Fibroblast of skin of right biceps (primary cell): ENCODE measurements at regions not wholly inside any gene's neighbourhood (a gene's known extent, or its start where the extent isn't known, plus 50 kb on each side); places are given as distances from the start of the nearest gene placed in this dataset.

Experiments
- DNase-seq: peaks from one replicate; pipeline ENCODE4 v3.0.0-alpha.2; 2013

DNA sequence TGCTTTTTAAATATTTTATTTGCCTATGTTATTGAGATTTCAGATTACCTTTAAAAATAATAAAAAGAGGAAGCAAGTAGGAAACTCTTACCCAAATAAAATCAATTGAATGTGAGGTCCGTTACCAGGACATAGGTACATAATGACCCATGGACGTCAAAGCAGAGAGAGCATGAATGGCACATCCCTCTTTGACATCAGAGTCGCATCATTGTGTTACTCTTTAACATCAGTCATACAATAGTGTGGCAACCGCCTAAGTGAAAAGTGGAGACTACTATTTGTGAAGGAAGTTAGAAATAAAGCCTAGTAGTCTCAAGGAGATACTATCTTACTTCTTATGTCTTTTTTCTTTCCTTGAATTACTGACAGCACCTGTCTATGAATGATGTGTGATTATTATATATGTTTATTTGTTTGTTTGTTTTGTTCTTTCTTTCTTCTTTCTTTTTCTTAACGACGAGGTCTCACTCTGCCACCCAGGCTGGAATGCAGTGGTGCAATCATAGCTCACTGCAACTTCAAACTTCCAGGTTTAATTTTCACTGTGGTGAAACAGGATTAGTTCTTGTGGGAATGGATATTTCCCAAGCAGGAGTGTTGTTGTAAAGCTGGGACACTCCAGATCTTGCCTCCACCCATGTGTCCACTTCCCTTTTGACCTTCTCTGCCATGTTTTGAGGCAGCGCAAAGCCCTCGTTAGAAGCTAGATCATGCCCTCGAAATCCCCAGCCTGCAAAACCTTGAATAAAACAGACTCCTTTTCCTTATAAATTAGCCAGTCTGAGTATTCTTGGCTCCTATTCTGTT, 407.2 kb upstream of the NETO1 start:
- DNase-seq = no peak

- no peak for DNase-seq
These were observed 403.3 kb upstream of the NETO1 start for GRCh38 chr18:73270920-73271634.

DNA sequence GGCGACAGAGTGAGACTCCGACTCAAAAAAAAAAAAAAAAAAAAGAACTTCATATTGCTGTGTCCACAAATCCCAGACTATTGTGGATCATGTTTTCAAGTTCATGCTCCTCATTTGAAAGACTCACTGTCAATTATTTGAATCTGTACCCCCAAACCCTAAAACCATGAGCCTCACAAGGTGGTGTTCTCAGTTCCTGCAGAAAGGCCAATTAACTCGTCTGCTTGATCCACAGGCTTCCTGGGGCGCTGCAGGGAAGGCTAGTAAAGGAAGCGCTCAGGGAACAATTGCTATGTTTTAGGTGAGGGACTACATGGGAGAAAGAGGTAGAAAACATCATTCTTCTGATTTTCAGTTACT, 396.8 kb upstream of the NETO1 start:
- no peak for DNase-seq

GRCh38 chr18:73261923-73262322, 394.1 kb upstream of the NETO1 start:
- no peak for DNase-seq

DNA sequence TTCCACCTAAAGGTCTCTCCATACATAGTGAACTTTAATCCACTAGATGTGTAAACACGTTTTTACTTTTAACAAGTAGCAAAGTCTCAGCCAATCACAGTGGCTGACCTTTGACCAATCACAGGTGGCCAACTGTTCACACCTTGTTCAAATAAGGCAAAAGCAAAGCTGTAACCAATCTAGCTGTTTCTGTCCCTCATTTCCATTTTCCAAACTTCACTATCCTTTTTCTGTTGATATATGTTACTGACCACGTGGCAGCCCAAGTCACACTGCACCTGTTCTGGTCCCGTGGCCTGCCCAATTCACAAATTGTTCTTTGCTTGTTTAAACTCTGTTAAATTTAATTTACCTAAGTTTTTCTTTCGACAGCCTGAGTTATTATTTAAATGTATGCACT, 393.5 kb upstream of the NETO1 start:
- no peak for DNase-seq

- DNase-seq = no peak
These were observed 390.7 kb upstream of the NETO1 start for GRCh38 chr18:73258375-73259087.

GRCh38 chr18:73254564-73254963, 386.8 kb upstream of the NETO1 start:
- no peak for DNase-seq

GRCh38 chr18:73249030-73249429, 381.2 kb upstream of the NETO1 start:
- DNase-seq = no peak

DNA sequence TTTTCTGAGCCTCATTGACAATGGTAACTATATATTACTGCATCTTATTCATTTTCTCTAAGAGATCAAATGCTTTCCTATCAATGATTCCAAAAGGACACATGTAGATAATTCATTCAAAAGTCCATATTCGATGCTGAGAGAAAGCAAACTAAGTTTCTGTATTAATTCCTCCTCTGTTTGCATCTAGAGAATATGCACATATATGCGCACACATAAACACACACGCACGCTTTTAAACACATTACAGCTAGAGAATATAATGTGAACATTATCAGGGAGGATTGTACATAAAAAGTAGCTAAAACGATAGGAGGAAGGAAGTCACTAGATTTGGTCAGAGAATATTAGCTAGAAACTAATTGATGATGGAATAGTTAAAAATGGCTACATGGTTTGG, 379.0 kb upstream of the NETO1 start:
- no peak for DNase-seq

- DNase-seq = no peak
These were observed 377.6 kb upstream of the NETO1 start for GRCh38 chr18:73245345-73245744.

DNA sequence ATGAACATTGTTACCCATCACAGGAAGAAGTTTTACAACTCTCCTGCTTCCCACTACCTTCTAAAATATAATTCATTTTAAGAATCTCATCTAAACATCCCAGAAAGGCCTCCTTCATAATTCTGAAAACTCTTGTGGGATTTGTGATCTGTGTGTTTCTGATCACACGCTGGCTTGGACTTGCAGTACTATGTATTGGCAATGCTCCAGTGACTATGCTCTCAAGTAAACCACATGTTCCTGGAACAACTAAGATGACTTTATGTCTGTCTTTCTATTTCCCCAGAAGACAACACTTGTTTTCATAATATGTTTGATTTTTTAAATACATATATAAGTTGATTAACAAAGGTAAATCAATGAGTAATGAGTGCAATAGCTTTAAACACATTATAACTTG, 376.6 kb upstream of the NETO1 start:
- peak; percentile 7 for DNase-seq

DNA sequence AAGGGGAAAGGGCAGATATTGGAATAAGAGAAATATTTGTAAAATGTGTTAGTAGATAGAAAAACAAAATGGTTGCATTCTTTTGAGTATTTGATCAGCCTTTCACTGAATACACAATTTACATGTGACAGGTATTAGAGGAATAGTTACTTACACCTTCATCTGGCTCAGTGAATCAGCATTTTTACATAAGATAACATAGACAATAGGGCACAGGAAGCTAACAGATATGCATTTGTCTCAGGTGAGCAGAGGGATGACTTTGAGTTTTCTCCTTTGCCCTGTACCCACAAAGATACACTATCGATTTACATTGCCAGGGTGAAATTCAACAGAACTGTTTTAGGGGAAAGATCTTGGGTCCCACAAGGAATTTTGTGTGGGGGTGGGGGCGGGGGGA, 373.1 kb upstream of the NETO1 start:
- DNase-seq = no peak

- peak; percentile 1 for DNase-seq
These were observed 368.1 kb upstream of the NETO1 start for GRCh38 chr18:73235921-73236320.

DNA sequence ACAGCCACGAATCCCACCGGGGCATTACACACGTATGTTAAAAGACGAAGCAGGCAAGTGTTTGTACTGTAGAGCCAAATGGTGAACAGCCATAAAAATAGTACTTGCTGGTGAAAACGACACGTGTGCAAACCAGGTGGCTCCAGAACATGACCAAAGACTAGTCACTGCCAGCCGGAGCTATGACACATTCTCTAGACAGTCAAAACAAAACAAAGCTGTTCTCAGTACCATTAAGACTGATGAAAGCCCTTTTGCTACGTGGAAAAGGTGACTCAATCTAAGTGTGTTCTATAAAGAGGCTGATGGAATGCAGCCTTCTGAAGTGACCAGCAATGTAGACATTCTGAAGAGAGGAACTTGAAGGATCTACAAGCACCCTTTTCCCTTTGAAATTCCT, 367.7 kb upstream of the NETO1 start:
- DNase-seq = peak; percentile 87

DNA sequence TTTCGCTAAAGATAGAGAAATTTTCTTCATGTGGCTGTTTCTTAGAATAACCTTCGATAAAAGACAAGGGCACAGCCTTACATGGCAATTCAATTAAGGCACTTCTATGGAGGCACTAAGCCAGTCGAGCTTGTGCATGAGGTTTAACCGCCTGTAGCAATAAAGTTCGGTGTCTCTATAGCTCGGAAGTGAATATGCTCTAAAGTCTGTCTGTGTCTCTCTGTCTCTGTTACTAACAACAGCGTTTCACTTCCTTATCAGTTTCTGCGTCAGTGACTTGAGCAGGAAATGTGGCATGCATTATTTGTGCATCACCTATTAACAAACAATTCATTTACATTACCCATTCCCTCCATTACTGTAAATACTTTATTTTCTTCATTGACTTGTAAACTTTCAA, 365.1 kb upstream of the NETO1 start:
- DNase-seq = no peak

GRCh38 chr18:73220663-73221062, 352.9 kb upstream of the NETO1 start:
- no peak for DNase-seq

DNA sequence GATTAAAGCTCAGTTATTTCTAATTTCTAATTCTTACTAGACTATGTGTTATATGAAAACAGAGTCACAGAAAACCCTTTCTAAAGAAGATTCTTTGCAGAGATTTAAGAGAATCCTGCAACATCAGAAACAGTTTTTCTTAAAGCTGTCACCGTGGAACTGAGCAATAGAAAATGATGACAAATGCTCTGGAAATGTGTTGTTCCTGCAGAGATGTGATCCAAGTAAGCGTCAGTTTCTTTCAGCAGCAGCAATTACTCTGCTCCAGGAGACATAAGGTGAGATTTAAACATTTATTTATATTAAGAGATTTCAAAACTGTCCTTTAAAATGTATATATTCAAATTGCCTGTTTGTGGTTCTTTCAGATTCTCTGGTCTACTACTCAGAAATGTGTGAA, 350.5 kb upstream of the NETO1 start:
- no peak for DNase-seq

DNA sequence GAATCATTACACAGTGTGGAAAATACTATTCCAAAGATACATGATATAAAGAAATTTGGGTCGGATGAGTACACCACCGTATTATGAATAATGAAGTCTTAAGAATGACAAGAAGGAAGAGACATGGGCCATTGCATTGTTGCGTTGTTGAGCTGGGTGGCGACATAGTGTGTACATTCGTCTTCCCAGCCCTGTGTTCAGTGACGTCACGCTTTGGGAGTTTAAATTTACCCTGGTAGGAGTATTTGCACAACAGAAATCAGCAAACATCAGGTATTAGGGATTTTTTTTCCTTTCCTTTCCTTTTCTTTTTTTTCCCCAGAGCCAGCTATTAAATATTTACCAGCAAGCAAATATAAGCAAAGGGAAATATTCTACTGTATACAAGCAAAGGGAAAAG, 347.2 kb upstream of the NETO1 start:
- no peak for DNase-seq

DNA sequence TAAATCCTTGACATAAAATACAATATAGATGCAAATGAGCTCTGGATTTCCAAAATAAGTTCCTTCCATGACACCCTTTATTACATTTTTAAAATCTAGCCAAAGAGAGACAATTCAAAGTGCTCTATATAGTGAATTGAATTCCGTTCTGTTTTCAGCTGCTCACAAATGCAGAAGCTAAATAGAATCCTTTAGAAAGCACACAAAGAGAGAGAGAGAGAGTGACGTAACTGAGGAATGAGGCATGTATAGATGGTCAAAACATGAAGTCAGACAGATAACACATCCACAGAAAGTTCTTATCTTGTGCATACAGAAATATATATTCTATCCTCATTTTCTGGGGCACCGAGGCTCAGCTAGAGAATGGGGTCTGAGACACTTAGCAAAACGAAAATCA, 344.7 kb upstream of the NETO1 start:
- no peak for DNase-seq

- peak; percentile 1 for DNase-seq
These were observed 334.2 kb upstream of the NETO1 start for GRCh38 chr18:73201940-73202339.

DNA sequence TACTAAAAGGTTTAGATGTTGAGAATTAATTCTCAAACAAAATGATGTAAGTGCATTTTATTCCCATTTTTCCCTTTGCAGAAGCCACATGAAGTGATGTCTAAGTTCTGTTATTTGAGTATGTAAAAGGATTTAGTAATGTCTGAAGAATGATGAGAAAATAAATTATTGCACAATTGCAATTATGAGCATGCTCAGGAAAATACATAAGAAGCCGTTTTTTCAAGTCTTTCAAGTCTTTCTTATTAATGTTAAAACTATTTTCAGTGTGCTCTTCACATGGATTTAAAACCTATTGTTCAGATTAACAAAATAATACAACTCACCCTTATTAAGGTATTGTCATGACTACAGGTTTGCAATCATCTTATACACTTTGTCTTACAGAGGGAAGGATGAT, 331.4 kb upstream of the NETO1 start:
- peak; percentile 8 for DNase-seq

DNA sequence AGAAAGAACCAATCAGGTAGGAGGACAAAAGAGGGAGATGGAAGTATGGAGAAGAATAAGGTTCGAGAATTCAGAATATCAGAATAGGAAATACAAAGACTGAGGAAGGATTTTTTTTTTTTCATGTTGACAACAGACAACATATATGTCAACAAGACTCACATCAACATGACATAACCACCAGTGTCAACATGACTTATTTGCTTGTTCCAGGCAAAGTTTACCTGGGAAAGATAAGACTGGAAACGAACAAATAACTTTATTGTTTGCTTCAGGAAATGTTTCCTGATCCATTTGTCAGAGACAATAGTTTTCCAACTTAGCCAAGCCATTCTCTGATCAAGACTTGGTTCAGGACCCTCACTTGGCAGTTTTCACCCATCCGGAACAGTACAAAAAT, 321.9 kb upstream of the NETO1 start:
- no peak for DNase-seq

- DNase-seq = no peak
These were observed 300.4 kb upstream of the NETO1 start for GRCh38 chr18:73168236-73168635.

DNA sequence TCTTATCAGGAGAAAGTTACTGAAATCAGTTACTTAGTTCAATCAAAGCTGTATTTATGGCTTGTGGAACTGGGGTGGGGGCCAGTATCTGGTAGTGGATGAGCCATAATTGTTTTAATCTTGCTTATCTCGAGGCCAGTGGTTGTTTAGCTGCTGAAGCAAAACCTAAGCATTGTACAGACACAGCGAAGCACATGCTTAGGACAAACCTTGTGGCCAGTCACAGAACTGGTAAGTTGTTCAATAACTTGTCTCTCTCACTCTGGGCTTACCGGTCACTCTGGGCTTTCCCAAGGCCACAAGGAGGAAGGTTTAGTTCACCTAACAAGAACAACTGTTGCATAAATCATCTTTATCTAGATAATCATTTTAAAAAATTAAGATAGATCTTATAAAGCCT, 296.6 kb upstream of the NETO1 start:
- DNase-seq = no peak
